WERI-Rb-1 (cell line): ENCODE measurements at regions not wholly inside any gene's neighbourhood (a gene's known extent, or its start where the extent isn't known, plus 50 kb on each side); places are given as distances from the start of the nearest gene placed in this dataset.

ENCODE experiments used
- DNase-seq: peaks from one replicate; pipeline ENCODE4 v3.0.0-alpha.2; 2020
- H3K27ac ChIP-seq: fragments of 250-450 bp; sonication (Bioruptor Pico); 2 replicates; pipeline ENCODE4 v1.5.1; 2020; ENCODE audit warnings: mild to moderate bottlenecking, moderate library complexity
- H3K27me3 ChIP-seq: fragments of 250-450 bp; sonication (Bioruptor Pico); 2 replicates; pipeline ENCODE4 v1.5.1; 2021; ENCODE audit warnings: mild to moderate bottlenecking, low read depth, moderate library complexity; ENCODE audit not compliant: insufficient read depth, severe bottlenecking
- H3K36me3 ChIP-seq: fragments of 250-450 bp; sonication (Bioruptor Pico); 2 replicates; pipeline ENCODE4 v1.5.1; 2020; ENCODE audit warnings: mild to moderate bottlenecking, moderate library complexity
- H3K4me3 ChIP-seq: 2 replicates; pipeline ENCODE4 v1.5.1; 2011; ENCODE audit warnings: low read depth, mild to moderate bottlenecking, control low read depth, low read length
- H3K9me3 ChIP-seq: fragments of 250-450 bp; sonication (Bioruptor Pico); 2 replicates; pipeline ENCODE4 v1.5.1; 2021; ENCODE audit warnings: mild to moderate bottlenecking, moderate library complexity; ENCODE audit not compliant: severe bottlenecking
- CTCF ChIP-seq: IDR thresholded peaks from 2 replicates; pipeline ENCODE4 v1.5.1; 2011; ENCODE audit warnings: low read depth, mild to moderate bottlenecking, control low read depth, inconsistent platforms, low read length

GRCh38 chr5:136667789-136668188, 302.4 kb upstream of the TRPC7 start:
- no peak overlapping the region for H3K4me3 ChIP-seq
- no peak overlapping the region for H3K27ac ChIP-seq
- H3K36me3 ChIP-seq, result no peaks in the 10 kb centered on the region
- H3K9me3 ChIP-seq, result no peaks in the 10 kb centered on the region
- no peaks in the 10 kb centered on the region for H3K27me3 ChIP-seq
- TF ChIP-seq CTCF, result no peak
- DNase-seq, result no peak

- H3K27ac ChIP-seq, result no peak overlapping the region
- DNase-seq, result no peak
- no peak for TF ChIP-seq CTCF
Observed at GRCh38 chr5:136666970-136667620, 301.8 kb upstream of the TRPC7 start.

DNA sequence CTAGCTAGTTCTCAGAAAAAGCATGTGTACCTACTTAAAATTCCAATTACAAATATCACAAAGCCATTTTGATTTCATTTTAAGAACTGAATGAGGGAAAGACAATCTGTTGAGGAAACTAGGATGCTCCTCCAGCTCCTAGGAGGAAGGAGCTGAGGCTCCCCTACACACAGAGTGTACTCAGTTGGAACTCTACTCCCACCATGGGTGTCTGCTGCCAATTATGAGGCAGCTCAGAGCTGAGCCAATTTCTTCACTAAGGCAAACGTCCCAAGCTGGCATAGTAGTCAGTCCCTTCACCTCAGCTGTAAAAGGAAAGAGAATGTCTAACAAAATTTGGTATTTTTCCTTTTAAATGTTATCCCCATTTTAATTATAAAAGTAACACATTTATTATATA, 300.0 kb upstream of the TRPC7 start:
- no peak overlapping the region for H3K27ac ChIP-seq
- no peak for DNase-seq
- no peak for TF ChIP-seq CTCF
- H3K9me3 ChIP-seq, result no peaks in the 10 kb centered on the region
- no peaks in the 10 kb centered on the region for H3K27me3 ChIP-seq
- no peaks in the 10 kb centered on the region for H3K36me3 ChIP-seq
- H3K4me3 ChIP-seq, result no peak overlapping the region

More at GRCh38 chr5:136666970-136667620, 301.8 kb upstream of the TRPC7 start:
- Histone ChIP-seq H3K27me3 (no peaks in the 10 kb centered on the region), H3K36me3 (no peaks in the 10 kb centered on the region), H3K9me3 (no peaks in the 10 kb centered on the region), H3K4me3 (no peak overlapping the region)

GRCh38 chr5:136661026-136661425, 295.7 kb upstream of the TRPC7 start:
- Histone ChIP-seq H3K27ac (no peak overlapping the region), H3K36me3 (no peaks in the 10 kb centered on the region), H3K27me3 (no peaks in the 10 kb centered on the region), H3K9me3 (no peaks in the 10 kb centered on the region), H3K4me3 (no peak overlapping the region)
- no peak for TF ChIP-seq CTCF
- no peak for DNase-seq

- no peak for DNase-seq
- Histone ChIP-seq H3K27me3 (no peaks in the 10 kb centered on the region), H3K9me3 (no peaks in the 10 kb centered on the region), H3K27ac (no peak overlapping the region), H3K36me3 (no peaks in the 10 kb centered on the region), H3K4me3 (no peak overlapping the region)
- no peak for TF ChIP-seq CTCF
Observed at GRCh38 chr5:136656811-136657210, 291.5 kb upstream of the TRPC7 start.

DNA sequence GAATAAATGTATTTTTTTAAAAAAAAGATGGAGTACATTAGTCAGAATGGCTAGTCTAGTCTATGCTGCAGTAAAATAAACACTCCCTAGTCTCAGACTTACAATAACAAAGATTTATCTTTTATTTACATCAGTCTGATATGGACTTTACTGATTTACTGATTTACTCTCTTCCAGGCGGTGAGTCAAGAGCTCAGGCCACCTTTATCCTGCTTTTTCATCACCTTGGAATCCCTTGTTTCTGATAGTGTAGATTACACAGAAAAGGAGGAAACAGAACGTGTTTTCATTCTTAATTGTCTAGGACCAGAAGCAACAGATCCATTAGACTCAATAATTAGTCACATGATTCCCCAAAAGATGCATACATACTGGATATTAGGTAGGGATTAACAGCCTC, 290.1 kb upstream of the TRPC7 start:
- no peaks in the 10 kb centered on the region for H3K27me3 ChIP-seq
- no peaks in the 10 kb centered on the region for H3K9me3 ChIP-seq
- no peak for TF ChIP-seq CTCF
- no peaks in the 10 kb centered on the region for H3K36me3 ChIP-seq
- no peak overlapping the region for H3K4me3 ChIP-seq
- no peak for DNase-seq
- no peak overlapping the region for H3K27ac ChIP-seq
